HG03521 (cell line): ENCODE measurements at regions not wholly inside any gene's neighbourhood (a gene's known extent, or its start where the extent isn't known, plus 50 kb on each side); places are given as distances from the start of the nearest gene placed in this dataset.
"Not testable (repeated sequence)": the region's sequence is repeated elsewhere in the genome, so short reads cannot be mapped to it uniquely, and the experiment has no call there.

Experiments used
- ATAC-seq: cut with Tn5 transposase; IDR thresholded peaks from one replicate; pipeline ENCODE4 v1.9.1; 2021; ENCODE audit warnings: mild to moderate bottlenecking, moderate library complexity; ENCODE audit not compliant: unreplicated experiment

DNA sequence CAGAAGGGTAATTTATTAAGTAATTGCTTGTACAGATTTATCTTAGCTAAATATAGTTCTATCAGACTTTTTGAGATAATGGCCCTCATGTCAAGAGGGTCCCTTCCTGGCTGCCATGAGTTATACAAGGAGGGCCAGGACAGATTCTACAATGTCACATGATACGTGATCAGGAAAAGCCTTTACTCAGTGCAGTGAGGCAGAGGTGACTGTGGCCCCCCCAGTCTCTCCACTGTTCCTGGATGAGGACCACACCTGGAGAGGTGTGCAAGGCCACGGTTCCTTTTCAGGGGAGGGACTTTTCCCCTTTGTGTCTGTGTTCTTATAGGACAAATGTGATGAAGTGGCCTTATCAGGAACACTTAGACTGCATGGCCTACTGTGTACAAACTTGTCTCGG lies 54.3 kb upstream of the LRCH1 start:
- ATAC-seq = no peak

DNA sequence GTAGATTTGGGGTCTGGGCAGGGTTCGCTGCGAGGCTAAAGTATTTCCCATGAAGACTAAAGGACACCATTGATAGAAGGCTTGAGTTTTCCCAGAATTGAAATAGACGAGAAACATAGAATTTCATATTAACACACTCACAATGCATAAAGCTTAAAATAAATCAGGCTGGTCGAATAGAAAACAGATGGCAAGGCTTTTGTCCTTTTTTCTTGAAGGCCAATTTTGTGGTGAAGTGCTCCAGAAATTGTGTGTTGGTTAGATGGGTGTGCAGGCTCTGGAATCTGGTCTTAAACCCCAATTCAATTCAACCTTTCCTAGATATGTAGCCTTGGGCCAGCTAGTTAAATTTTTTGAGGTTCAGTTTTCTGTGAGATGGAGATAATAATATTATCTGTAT lies 56.9 kb upstream of the LRCH1 start:
- ATAC-seq = no peak

DNA sequence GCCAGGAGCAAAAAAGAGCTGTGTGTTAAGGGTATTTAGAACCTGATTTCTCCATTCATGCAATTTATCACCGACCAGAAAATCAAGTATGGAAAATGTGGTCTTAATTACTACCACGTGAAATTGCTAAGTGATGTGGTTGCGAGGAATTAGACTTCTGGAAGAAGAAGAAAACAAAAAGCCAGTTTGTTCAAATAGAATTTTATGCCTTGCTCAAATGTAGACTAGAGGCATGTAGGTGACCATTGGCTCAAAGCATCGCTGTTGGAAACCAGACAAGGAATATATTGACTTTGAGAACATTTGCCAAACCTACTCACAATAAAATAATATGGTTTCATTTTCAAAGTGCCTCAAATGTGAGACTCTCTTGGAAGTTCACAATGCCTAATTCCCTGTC lies 57.3 kb upstream of the LRCH1 start:
- ATAC-seq = no peak

DNA sequence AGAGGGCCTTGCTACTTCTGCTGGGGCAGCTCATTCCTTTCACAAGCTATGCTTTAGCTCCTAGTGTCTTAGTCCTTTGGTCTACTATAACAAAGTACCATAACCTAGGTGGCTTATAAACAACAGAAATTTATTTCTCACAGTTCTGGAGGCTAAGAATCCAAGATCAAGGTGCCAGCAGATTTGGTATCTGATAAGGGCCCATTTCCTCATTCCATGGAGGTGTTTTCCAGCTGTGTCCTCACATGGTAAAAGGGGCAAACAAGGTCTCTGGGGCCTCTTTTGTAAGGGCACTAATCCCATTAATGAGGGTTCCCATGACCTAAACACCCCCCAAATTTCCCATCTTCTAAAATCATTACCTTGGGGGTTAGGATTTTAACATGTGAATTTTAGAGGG lies 57.9 kb upstream of the LRCH1 start:
- ATAC-seq = no peak

DNA sequence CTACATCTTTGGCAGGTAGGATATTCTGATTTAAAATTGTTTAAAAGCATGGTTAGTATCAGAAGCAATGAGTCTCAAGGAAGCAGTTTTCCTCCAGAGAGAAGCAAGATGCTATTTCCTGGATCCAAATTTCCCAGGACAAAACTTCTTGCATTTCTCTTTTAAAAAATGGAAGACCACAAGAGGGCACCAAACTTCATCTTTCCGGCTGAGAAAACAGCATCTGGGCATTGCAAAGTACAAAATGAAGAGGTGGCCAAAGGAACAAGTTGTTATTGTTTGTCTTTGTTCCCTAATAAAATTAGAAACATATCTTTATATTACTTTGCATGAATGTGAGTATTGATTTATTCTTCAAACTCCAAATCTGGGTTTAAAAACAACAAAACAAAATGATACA lies 60.0 kb upstream of the LRCH1 start:
- ATAC-seq = no peak

DNA sequence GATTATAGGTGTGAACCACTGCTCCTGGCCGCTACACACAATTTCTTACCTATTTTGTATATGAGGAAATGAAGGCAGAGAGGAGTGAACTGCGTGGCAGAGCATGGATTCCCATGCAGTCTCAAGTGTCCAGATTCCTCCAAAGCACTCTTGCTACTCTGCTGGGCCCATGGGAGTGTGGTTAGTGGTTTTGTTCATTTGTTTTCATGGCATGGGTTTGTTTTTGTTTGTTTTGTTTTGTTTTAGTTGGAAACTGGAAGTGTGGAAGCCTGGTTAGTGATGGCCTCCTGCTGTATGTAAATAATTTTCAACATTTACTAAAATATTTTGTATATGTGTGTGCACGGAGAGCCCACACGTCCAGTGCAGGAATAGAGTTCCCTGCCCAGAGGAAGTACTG lies 61.3 kb upstream of the LRCH1 start:
- no peak for ATAC-seq

DNA sequence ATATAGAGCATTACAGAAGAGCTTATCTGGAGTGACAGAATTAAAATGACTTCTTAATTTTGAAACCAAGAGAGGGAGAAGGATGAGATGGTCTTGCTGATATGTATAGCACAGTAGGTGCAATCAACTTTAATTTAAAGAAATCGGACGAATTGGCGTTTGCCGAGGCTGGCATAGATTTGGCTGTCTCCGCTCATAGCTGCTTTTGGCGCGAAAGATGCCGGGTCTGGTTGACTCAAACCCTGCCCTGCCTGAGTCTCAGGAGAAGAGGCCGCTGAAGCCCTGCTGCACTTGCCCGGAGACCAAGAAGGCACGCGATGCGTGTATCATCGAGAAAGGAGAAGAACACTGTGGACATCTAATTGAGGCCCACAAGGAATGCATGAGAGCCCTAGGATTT lies 62.3 kb upstream of the LRCH1 start:
- not testable (repeated sequence) for ATAC-seq

DNA sequence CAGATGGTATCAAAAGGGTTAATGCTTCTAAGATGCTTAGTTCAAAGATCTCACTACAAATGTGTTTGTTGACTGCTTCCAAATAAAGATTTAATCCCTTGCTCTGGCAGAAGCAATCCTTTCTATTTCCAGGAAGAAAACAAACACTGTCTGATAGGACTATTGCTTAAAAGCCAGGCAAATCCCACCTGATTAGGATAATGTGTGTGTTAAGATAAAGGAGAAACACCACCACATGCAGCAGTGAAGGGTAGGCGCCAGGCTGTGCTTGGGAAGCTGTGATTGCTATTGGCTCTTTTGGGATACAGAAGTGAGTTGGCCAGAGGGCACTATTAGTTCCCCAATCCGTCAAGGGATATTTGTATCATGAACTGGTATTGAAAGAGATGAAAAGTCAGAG lies 62.8 kb upstream of the LRCH1 start:
- no peak for ATAC-seq

DNA sequence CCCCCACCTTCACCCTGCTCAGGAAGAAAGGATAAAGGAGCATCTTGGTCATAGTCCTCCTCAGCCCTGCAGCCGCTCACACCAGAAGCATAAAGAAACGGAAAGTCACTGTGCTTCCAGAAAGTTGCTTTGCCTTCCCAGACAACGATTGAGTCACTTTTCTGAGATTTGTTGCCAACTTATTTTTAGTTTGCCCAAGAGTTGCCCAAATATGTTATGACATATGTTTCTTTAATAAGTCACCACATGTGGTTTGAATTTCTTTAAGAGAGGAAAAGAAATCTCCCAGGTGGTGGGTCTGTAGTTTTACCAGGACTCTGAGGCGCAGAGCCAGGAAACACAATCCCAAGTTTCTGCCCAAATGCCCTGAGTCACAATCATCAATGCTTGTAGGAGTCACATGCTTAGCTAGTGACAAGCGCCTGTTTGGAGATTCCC lies 63.4 kb upstream of the LRCH1 start:
- no peak for ATAC-seq

DNA sequence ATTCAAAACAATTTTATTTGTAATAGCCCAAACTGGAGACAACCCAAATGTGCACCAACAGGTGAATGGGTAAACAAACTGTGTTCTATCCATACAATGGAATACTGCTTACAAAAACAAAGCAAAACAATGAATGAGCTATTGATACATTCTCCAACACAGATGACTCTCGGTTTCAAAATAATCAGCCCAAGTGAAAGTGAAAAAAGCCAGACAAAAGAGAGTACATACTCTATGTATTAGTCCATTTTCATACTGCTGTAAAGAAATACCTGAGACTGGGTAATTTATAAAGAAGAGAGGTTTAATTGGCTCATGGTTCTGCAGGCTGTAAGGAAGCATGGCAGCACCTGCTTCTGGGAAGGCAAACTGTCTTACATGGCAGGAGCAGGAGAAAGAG lies 65.2 kb upstream of the LRCH1 start:
- no peak for ATAC-seq

DNA sequence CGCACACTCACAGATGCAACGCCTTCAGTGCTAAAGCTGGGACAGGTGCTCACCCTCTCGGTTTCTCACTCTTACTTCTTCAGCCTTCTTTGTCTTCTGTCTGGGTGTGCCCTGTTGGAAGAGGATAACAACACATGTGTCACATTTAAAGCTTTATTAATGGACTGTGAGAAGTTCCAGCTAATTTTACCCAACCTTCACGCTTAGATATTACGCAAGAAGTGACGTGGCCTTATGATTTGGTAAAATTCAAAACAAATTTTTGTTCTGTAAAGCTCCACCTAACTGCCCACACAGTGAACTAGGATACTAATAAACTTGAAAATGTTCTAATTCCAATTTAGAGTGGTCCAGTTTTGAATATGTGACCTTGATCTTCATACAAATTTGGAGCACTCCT lies 66.7 kb upstream of the LRCH1 start:
- no peak for ATAC-seq

DNA sequence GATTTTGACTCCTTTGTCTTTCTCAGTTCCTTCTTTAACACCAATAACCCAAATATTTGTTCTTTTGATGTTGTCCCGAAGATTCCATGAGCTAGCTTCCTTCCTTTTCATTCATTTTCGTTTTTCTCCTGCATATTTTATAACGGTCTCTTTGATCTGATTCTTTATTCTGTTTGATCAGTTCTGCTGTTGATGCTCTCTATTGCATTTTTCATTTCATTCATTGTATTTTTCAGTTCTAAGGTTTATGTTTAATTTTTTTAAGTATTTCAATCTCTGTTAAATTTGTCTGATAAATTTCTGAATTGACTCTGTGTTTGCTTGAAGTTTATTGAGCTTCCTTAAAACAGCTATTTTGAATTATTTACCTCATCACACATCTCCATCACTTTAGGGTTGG lies 68.4 kb upstream of the LRCH1 start:
- no peak for ATAC-seq

DNA sequence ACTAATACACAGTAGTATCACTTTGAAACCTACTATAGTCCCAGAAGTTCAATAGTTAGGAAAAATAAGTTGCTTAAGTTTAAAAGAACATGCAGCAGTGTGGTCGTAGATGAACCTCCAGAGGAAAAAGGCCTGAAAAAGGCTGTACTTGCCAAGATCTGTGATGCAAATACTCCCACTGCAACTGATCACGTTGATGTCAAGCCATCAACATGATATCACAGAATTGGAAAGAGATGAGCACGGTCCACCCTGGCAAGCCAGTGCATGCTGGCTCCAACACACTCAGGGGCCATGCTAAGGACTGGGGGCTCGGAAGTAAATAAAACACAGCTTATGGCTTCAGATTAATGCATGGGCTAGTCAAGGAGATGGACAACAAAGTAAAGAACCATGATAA lies 71.8 kb upstream of the LRCH1 start:
- ATAC-seq = no peak

DNA sequence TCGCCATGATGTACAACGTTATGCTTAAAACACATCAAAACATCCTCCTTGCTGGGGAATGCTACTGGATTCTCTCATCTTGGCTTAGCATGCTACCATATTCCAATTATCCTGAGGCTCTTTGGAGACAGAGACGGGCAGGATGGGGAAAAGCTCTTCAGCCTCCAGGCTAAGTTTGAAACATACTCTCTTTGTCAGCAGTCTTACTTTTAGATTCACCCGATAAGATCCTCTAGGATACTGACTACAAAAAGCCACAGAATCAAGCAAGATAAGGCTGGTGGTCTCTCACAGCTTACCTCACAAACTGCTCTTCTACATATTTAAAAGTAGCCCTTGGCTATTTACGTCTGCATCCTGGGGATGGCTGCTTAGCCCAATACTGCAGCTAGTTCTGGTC lies 72.8 kb upstream of the LRCH1 start:
- no peak for ATAC-seq

DNA sequence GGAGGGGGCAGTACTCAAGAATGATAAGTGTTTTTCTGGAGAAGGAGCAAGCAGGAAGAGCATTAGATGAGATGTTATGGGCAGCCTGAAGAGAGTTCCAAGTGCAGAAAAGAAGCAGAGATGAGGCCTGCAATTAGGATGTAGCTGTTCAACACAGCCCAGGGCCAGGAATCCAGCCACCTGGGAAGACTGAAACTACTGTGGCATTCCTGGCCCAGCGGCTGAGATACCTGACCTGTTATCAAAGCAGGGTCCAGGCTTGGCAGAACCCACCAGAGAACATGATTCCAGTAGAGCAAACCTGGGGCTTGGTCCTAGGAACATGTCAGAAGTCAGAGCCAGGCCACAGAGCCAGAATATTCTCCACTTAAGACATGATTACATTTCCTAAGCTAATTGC lies 73.3 kb upstream of the LRCH1 start:
- no peak for ATAC-seq

DNA sequence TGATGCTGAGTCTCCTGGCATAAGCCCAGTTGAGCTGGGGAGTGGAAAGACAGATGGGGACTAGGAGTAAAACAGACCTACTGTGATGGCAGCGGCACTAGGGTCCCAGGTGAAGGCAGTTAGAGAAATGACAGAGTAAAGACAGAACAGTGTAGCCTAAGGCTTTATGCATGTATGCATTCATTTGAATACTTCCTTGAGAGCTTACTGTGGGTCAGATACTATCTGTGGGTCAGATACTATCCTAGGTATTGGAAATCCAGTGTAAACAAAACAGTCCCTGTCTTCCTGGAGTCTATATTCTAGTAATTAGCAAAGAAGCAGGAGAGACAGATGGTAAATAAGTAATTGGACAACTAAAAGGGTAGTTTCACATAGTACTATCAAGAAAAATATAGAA lies 73.7 kb upstream of the LRCH1 start:
- ATAC-seq = no peak

DNA sequence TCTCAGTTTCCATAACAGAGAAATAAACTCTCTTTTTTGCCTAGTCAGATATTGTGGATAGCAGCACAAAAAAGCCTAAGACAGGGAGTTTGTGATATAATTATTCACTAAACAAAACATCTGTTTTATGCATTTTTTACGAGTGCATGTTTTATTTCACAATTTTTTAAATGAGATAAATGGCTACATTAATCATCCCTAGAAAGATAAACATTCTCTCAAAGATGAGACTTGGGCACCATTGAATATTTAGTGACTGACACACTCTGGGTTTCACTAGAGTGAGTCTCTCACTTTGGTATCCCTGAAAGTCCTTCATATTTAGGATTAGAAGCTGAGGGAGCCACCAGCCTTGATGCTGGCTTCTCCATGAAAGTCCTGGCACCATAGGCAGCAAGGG lies 74.3 kb upstream of the LRCH1 start:
- ATAC-seq = no peak

DNA sequence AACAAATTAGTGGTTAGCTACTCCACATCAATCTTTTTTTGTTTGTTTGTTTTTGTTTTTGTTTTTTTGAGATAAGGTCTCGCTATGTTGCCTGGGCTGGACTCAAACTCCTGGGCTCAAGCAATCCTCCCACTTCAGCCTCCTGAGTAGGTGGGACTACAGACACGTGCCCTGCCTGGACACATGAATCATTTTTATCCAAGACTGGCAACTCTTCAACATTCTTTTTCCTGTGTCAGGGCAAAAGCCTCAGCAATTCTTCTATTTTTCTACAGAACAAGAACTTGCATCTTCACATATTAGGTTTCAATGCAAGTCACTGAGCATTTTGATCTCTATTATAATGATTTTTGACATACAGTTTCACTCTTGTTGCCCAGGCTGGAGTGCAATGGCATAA lies 76.8 kb upstream of the LRCH1 start:
- ATAC-seq = no peak

DNA sequence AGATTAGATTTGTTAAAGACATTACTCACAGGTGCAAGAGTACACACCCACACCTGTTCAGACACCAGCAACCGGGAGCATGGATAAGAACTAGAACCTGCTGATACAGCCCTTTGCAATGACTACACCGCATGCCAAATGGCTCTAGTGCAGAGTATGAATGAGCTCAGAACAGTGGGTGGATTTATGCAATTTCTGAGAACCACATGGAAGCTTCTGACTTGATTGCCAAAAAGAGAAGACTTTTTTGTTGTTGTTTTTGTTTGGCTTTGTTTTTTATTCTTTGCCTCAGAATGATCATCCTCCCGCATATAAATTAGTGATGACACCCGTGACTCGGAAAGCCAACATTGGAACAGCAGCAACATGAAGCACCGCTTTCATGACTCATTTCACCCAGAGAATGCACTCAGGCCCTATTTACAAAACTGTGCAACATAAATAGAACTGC lies 77.4 kb upstream of the LRCH1 start:
- no peak for ATAC-seq

DNA sequence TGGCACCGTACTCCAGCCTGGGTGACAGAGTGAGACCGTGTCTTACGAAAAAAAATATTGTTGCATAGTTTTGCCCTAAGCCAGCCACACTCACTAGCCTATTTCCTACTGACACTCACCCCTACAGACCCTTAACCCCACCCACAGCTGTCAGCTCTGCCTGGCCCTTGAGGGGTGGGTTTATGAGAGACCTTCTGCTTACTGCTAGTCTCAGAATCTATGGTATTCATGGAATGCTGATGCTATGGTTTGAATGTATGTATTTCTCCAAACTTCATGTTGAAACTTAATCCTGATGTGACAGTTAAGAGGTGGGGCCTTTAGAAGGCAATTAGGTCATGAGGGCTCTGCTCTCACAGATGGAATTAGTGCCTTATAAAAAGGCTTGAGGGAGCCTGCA lies 79.2 kb upstream of the LRCH1 start:
- ATAC-seq = no peak

DNA sequence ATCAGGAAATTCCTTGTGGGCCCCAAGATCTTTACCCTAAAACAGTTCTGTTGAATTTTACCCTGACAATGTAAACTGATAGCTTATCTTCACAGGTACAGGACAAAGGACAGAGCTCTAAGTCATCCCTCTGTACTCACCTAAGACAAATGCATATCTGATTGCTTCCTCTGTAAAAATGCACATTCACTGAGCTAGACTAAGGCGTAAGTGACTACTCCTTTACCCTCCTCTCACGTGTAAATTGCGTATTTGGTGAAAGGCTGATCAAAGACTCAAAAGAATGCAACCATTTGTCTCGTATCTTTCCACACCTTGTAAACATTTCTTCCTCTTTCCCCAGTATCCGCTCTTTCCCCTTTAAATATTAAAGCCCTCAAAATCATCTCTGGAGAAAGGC lies 80.6 kb upstream of the LRCH1 start:
- no peak for ATAC-seq

DNA sequence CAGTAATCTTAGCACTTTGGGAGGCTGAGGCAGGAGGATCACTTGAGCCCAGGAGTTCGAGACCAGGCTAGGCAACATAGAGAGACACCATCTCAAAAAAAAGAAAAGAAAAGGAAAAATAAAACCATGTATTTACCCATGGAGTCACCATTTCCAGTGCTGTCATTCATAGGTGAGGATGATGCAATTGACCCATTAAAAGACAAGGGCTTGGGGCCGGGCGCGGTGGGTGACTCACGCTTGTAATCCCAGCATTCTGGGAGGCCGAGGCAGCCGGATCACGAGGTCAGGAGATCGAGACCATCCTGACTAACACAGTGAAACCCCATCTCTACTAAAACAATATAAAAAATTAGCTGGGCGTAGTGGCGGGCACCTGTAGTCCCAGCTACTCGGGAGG lies 82.6 kb upstream of the RUBCNL start:
- not testable (repeated sequence) for ATAC-seq

DNA sequence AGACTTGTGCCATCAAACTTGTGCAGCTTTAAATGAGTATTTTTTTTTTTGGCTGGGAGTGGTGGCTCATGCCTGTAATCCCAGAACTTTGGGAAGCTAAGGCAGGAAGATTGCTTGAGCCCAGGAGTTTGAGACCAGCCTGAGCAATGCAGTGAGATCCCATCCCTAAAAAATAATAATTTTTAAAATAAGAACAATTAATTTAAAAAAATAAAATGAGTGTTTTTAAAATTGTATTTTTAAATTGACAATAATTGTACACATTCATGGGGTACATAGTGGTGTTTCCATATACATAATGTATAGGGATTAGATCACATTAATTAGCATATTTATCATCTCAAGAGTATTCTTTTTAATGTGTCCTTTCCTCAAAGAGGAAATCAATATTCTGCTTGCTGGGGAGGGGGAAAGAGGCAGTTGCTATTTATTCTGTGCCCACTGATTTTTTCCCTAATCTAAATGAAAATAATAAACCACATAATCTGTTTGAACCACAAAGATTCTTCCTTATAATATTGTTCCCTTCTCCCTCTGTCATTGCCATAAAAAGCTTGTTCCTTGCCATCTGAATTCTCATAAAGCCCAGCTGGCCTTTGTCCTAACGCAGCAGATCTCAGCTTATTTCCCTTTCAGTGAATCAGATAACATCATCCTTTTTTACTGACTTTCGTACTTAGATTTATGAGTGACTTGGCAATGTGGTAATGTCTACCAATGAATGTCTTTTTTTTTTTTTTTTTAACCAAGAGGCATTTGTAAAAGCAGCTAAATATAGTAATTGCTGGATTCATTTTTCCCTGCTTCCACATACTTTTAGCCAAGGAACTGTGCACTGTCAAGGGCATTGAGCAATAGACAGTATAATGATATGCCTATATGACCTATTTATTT lies 81.8 kb upstream of the RUBCNL start:
- no peak for ATAC-seq
